Stomach (tissue), 8 donors: ENCODE measurements at regions not wholly inside any gene's neighbourhood (a gene's known extent, or its start where the extent isn't known, plus 50 kb on each side); places are given as distances from the start of the nearest gene placed in this dataset.
A peak's percentile ranks its signal among the peaks of the same experiment; 100 is the strongest.

ENCODE experiments used
- DNase-seq, 2 donors: peaks; one replicate each; pipeline versions ENCODE4 v3.0.0 to v3.0.0-alpha.2; 2013 to 2019
- H3K27ac ChIP-seq, 5 donors: fragments of 200-600 bp in 4 of 5; sonication (generic) in 4 of 5; one replicate each; pipeline ENCODE4 v1.5.1; 2013 to 2019; ENCODE audit warnings: mild to moderate bottlenecking in 1 of 5, moderate library complexity in 1 of 5
- H3K27me3 ChIP-seq, 3 donors: fragments of 200-600 bp; sonication (generic); one replicate each; pipeline ENCODE4 v1.5.1; 2017 to 2019; ENCODE audit warnings: mixed run types in 1 of 3
- H3K36me3 ChIP-seq, 4 donors: fragments of 200-600 bp; sonication (generic); 1 replicate in 3 of 4; 2 replicates in 1 of 4; pipeline ENCODE4 v1.5.1; 2016 to 2019
- H3K4me1 ChIP-seq, 4 donors: fragments of 200-600 bp; sonication (generic); one replicate each; pipeline ENCODE4 v1.5.1; 2016 to 2019
- H3K4me3 ChIP-seq, 4 donors: fragments of 200-600 bp; sonication (generic) in 3 of 4; one replicate each; pipeline ENCODE4 v1.5.1; 2016 to 2019; ENCODE audit warnings: mild to moderate bottlenecking in 1 of 4
- H3K9me3 ChIP-seq, 4 donors: fragments of 200-600 bp; sonication (generic); one replicate each; pipeline ENCODE4 v1.5.1; 2016 to 2019
- EP300 ChIP-seq: sonication (generic); formaldehyde crosslinking; IDR thresholded peaks from one replicate; pipeline ENCODE4 v1.6.1; 2017; ENCODE audit warnings: antibody characterized with exemption
- POLR2A ChIP-seq, 4 donors: fragments of 450-650 bp; IDR thresholded peaks; one replicate each; pipeline ENCODE4 v1.6.1; 2016; ENCODE audit warnings: antibody characterized with exemption in 4 of 4, control low read depth in 2 of 4, mild to moderate bottlenecking in 1 of 4, moderate library complexity in 1 of 4
- POLR2AphosphoS5 ChIP-seq, 3 donors: sonication (generic); formaldehyde crosslinking; IDR thresholded peaks; one replicate each; pipeline ENCODE4 v1.6.1; 2016; ENCODE audit warnings: antibody characterized with exemption in 3 of 3
- WGBS, 5 donors: extraction: QIAGEN DNeasy Blood & Tissue Kit in 3 of 5; methylation state at CpG; one replicate each; pipeline versions ENCODE4 v1.1.5 to v1.1.7; 2013 to 2018; 5-methylcytosine and 5-hydroxymethylcytosine counted together
- intact Hi-C: fragments of 100-400 bp; cut with DNase I; formaldehyde crosslinking; loops from one replicate; pipeline ENCODE4 v1.15.1; 2023; ENCODE audit warnings: low total_unique reads
- TF ChIP-seq, protein P1 (sequence below), 7 experiments: fragments of 450-650 bp in 4 of 7; fragments of 200-600 bp in 3 of 7; sonication (generic) in 3 of 7; IDR thresholded peaks; one replicate each; pipeline ENCODE4 v1.5.1; 2016 to 2019; ENCODE audit warnings: antibody characterized with exemption in 7 of 7, control low read depth in 2 of 7, mild to moderate bottlenecking in 1 of 7
- donor health status: healthy with polysubstance abuse.
- donor health status: Bipolar disorder and iron deficiency.
- donor health status: healthy.

DNA sequence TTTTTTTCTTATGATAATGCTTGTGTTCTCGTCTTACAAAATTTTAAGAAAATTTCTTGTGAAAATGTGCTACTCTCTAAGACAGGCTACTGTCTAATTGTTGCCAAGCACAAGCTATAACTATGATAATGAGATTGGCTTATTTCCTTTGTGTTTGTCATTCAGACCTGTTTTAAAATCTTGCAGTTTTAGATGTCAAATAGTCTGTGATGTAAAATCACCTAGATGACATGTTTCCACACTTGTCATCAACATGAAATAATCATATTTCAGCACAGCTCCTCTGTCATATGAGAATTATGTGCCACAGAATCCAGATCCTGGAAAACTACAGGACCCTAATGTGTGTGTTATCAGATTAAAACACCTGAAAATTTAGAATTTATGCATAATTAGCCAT lies 539.7 kb downstream of the USP25 start:
- Histone ChIP-seq H3K9me3 (no peaks in the 10 kb centered on the region), H3K36me3 (no peaks in the 10 kb centered on the region), H3K27ac (no peak overlapping the region), H3K4me3 (no peak overlapping the region), H3K27me3 (no peaks in the 10 kb centered on the region), H3K4me1 (no peaks in the 10 kb centered on the region)
- DNase-seq: no peak
- 90 to 100% (median 91%) methylated on average over 1 of the region's 1 CpG for WGBS, 5 donors
- intact Hi-C loops: no loop called here
- TF ChIP-seq EP300 (no peak), POLR2AphosphoS5 (IDR thresholded peaks at IDR 0.05) (no peak), POLR2A (IDR thresholded peaks at IDR 0.05) (no peak)
- TF ChIP-seq, protein P1, sequence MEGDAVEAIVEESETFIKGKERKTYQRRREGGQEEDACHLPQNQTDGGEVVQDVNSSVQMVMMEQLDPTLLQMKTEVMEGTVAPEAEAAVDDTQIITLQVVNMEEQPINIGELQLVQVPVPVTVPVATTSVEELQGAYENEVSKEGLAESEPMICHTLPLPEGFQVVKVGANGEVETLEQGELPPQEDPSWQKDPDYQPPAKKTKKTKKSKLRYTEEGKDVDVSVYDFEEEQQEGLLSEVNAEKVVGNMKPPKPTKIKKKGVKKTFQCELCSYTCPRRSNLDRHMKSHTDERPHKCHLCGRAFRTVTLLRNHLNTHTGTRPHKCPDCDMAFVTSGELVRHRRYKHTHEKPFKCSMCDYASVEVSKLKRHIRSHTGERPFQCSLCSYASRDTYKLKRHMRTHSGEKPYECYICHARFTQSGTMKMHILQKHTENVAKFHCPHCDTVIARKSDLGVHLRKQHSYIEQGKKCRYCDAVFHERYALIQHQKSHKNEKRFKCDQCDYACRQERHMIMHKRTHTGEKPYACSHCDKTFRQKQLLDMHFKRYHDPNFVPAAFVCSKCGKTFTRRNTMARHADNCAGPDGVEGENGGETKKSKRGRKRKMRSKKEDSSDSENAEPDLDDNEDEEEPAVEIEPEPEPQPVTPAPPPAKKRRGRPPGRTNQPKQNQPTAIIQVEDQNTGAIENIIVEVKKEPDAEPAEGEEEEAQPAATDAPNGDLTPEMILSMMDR (IDR thresholded peaks at IDR 0.05): no peak

DNA sequence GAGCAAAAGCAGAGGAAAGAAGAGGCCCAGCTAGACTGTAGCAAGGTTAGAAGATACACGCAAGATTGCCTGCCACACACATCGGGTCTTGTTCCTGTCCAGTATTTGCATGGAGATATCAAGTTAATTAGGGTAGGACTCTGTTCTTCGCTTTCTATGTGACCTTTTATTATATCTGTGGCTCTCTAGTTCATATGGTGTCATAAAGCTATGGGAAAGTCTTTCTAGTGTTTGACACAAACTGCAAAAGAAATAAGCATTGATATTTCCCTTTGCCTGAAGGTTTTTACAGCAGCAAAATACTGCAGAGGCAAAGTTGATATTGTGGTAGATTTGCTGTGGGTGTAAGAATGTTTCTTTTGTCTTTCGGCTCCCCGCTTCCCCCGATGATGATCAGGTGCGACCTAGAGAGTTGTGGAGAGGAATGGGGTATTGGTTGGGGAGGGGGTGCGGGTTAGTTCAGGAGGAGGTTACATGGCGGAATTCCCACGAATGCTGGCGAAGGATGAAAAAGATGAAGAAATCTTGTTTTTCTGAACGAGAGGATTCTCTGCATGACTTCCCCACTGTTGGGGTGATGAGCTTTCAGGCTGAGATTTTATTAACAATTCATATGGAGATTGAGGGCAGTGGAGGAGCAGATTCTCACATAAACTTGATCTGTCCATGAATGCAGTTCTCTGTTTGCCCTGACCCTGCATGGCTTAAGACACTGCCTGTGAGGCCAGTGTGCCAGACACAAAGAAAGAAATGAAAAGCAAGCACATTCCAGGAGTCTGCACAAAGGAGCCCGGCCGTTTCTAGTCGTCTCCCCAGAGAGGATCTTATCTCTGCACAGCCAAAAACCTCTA lies 550.2 kb downstream of the USP25 start:
- Histone ChIP-seq H3K27me3 (no peaks in the 10 kb centered on the region), H3K4me1 (peaks cover 0 to 18% (median 7%) of the 10 kb centered on the region in 4 donors), H3K27ac (peak overlapping the region in 3 of 5 donors; percentile 39 to 62 (median 41)), H3K36me3 (no peaks in the 10 kb centered on the region), H3K9me3 (no peaks in the 10 kb centered on the region), H3K4me3 (peak overlapping the region in 2 of 4 donors; percentile 6 to 7)
- WGBS, 5 donors: 42 to 55% (median 53%) methylated on average over 15 of the region's 15 CpGs
- intact Hi-C loops: no loop called here
- TF ChIP-seq, protein P1 (IDR thresholded peaks at IDR 0.05): no peak
- TF ChIP-seq POLR2A (IDR thresholded peaks at IDR 0.05) (no peak), EP300 (no peak), POLR2AphosphoS5 (IDR thresholded peaks at IDR 0.05) (no peak)
- DNase-seq: peak in 1 of 2 donors; percentile 61

DNA sequence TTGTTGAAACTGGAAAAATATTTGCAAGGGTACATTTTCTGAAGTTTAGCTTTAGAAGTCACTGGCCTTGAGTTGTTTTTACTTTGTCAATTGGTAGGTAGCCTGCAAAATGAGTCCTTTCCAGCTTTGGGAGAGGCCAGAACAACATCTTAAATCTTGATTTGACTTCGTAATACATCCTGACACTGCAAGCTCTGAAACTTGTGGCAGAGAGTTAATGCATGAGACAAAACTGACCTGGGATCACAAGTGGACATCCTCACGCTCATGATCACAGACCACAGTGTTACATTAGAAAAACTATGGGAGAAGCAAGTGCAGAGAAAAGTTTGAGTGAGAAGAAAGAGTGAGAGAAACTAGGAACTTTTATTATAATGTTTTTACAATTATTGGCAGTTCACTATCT lies 550.9 kb downstream of the USP25 start:
- no peak for TF ChIP-seq POLR2AphosphoS5 (IDR thresholded peaks at IDR 0.05)
- TF ChIP-seq, protein P1 (IDR thresholded peaks at IDR 0.05): no peak
- no peak for TF ChIP-seq POLR2A (IDR thresholded peaks at IDR 0.05)
- no peak for TF ChIP-seq EP300
- intact Hi-C loops: no loop called here
- DNase-seq: peak in 1 of 2 donors; percentile 17
- H3K4me1 ChIP-seq: peaks cover 0 to 18% (median 7%) of the 10 kb centered on the region in 4 donors
- peak overlapping the region in 3 of 5 donors; percentile 39 to 62 (median 41) for H3K27ac ChIP-seq
- H3K4me3 ChIP-seq: peak overlapping the region in 1 of 4 donors; percentile 6
- H3K36me3 ChIP-seq: no peaks in the 10 kb centered on the region
- WGBS, 5 donors: 45 to 78% (median 52%) methylated on average over 2 of the region's 2 CpGs
- no peaks in the 10 kb centered on the region for H3K9me3 ChIP-seq
- H3K27me3 ChIP-seq: no peaks in the 10 kb centered on the region

DNA sequence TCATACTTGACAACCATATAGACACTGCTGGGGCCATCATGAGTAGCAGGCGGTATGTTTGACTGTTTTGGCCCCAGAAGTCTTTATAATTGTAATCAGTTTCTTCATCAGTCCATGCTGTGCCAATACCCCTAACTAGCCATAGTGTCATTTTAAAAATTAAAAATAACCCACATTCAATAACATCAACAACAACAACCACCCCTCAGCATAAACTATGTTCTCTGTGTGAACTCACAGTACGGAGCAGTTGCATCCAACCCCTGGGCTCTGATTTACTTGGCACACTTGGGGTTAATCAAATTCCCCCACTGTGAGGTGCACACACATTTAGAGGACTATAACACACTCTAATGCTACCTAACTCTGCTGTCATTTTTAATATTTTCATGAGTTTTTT lies 553.7 kb downstream of the USP25 start:
- H3K27ac ChIP-seq: no peak overlapping the region
- peaks cover 0 to 29% (median 11%) of the 10 kb centered on the region in 4 donors for H3K4me1 ChIP-seq
- no peak for DNase-seq
- no peaks in the 10 kb centered on the region for H3K27me3 ChIP-seq
- H3K4me3 ChIP-seq: no peak overlapping the region
- H3K36me3 ChIP-seq: no peaks in the 10 kb centered on the region
- 89 to 97% (median 95%) methylated on average over 2 of the region's 2 CpGs for WGBS, 5 donors
- TF ChIP-seq EP300 (no peak), POLR2AphosphoS5 (IDR thresholded peaks at IDR 0.05) (no peak), POLR2A (IDR thresholded peaks at IDR 0.05) (no peak)
- TF ChIP-seq, protein P1 (IDR thresholded peaks at IDR 0.05): no peak
- no peaks in the 10 kb centered on the region for H3K9me3 ChIP-seq
- intact Hi-C loops: no loop called here
